K562 (cell line): ENCODE measurements at regions not wholly inside any gene's neighbourhood (a gene's known extent, or its start where the extent isn't known, plus 50 kb on each side); places are given as distances from the start of the nearest gene placed in this dataset.

Source experiments
- CBFA2T2 ChIP-seq: fragments of 450-650 bp; conservative IDR thresholded peaks from 2 replicates; pipeline ENCODE4 v1.6.1; 2017; ENCODE audit warnings: mild to moderate bottlenecking
- CTBP1 ChIP-seq: fragments of 450-650 bp; IDR thresholded peaks from 2 replicates; pipeline ENCODE4 v1.6.1; 2016; ENCODE audit warnings: borderline replicate concordance
- DPF2 ChIP-seq: fragments of 450-650 bp; IDR thresholded peaks from 2 replicates; pipeline ENCODE4 v1.6.1; 2016
- FOXJ3 ChIP-seq: sonication (generic); formaldehyde crosslinking; IDR thresholded peaks from 2 replicates; pipeline ENCODE4 v1.4.0; 2020; ENCODE audit warnings: mild to moderate bottlenecking, missing genetic modification reagents
- LARP7 ChIP-seq: fragments of 450-650 bp; IDR thresholded peaks from 2 replicates; pipeline ENCODE4 v1.6.1; 2016
- MAZ ChIP-seq, 2 experiments: fragments of 450-650 bp in 1 of 2; sonication (generic) in 1 of 2; formaldehyde crosslinking; IDR thresholded peaks in 1 of 2; conservative IDR thresholded peaks in 1 of 2; 2 replicates each; pipeline versions ENCODE4 v1.4.0 to v1.5.0; 2020; ENCODE audit warnings: mild to moderate bottlenecking in 1 of 2, missing genetic modification reagents in 1 of 2
- MTA3 ChIP-seq: fragments of 450-650 bp; formaldehyde crosslinking; IDR thresholded peaks from 2 replicates; pipeline ENCODE4 v1.6.1; 2017; ENCODE audit warnings: mild to moderate bottlenecking, borderline replicate concordance
- MYNN ChIP-seq, 2 experiments: sonication (generic); formaldehyde crosslinking in 1 of 2; IDR thresholded peaks; 2 replicates each; pipeline versions ENCODE4 v1.5.0 to v1.6.1; 2016 to 2020; ENCODE audit warnings: antibody characterized with exemption in 1 of 2, missing genetic modification reagents in 1 of 2
- PHF20 ChIP-seq: fragments of 450-650 bp; IDR thresholded peaks from 2 replicates; pipeline ENCODE4 v1.6.1; 2018; ENCODE audit not compliant: partially characterized antibody
- POLR2AphosphoS5 ChIP-seq: IDR thresholded peaks from 2 replicates; pipeline ENCODE4 v1.6.1; 2011; ENCODE audit warnings: mild to moderate bottlenecking, low read depth, low read length, moderate library complexity; ENCODE audit not compliant: control insufficient read depth, insufficient read depth
- POU5F1 ChIP-seq: fragments of 150-350 bp; IDR thresholded peaks from 2 replicates; pipeline ENCODE4 v1.6.1; 2014; ENCODE audit warnings: borderline replicate concordance, low read length, low read depth, mild to moderate bottlenecking; ENCODE audit not compliant: partially characterized antibody
- RAD51 ChIP-seq: fragments of 450-650 bp; IDR thresholded peaks from 2 replicates; pipeline ENCODE4 v1.7.1; 2016; ENCODE audit warnings: low read depth, mild to moderate bottlenecking, borderline replicate concordance
- RBM17 ChIP-seq: fragments of 200-400 bp; formaldehyde crosslinking; IDR thresholded peaks from 2 replicates; pipeline ENCODE4 v1.6.1; 2017; ENCODE audit warnings: low read depth, mild to moderate bottlenecking, low read length, borderline replicate concordance
- RCOR1 ChIP-seq, 2 experiments: IDR thresholded peaks; 2 replicates each; pipeline ENCODE4 v1.6.1; 2012; ENCODE audit warnings: low read depth in 2 of 2, low read length in 2 of 2, borderline replicate concordance in 1 of 2, improper control_type of control experiment in 1 of 2
- SAFB2 ChIP-seq: fragments of 200-400 bp; formaldehyde crosslinking; IDR thresholded peaks from 2 replicates; pipeline ENCODE4 v1.6.1; 2018; ENCODE audit warnings: borderline replicate concordance, low read length, low read depth, moderate library complexity; ENCODE audit not compliant: severe bottlenecking
- SMAD1 ChIP-seq: fragments of 150-350 bp; IDR thresholded peaks from 2 replicates; pipeline ENCODE4 v1.6.1; 2014; ENCODE audit warnings: low read length, low read depth; ENCODE audit not compliant: partially characterized antibody
- ZC3H11A ChIP-seq: IDR thresholded peaks from 2 replicates; pipeline ENCODE4 v1.6.1; 2012; ENCODE audit warnings: low read depth, low read length, improper control_type of control experiment
- ZC3H4 ChIP-seq: sonication (generic); formaldehyde crosslinking; IDR thresholded peaks from 2 replicates; pipeline ENCODE4 v1.9.0; 2021; ENCODE audit warnings: missing genetic modification reagents, borderline replicate concordance
- ZNF764 ChIP-seq: fragments of 250-450 bp; sonication (Bioruptor Pico); IDR thresholded peaks from 2 replicates; pipeline ENCODE4 v1.4.0; 2020; ENCODE audit warnings: low read depth, mild to moderate bottlenecking, moderate library complexity
- ZZZ3 ChIP-seq: fragments of 450-650 bp; IDR thresholded peaks from 2 replicates; pipeline ENCODE4 v1.6.1; 2016; ENCODE audit warnings: antibody characterized with exemption, mild to moderate bottlenecking, moderate library complexity
- TF ChIP-seq, protein P1 (sequence below): sonication (generic); formaldehyde crosslinking; IDR thresholded peaks from 2 replicates; pipeline ENCODE4 v1.8.1; 2022; ENCODE audit warnings: missing genetic modification reagents
- TF ChIP-seq, protein P2 (sequence below): sonication (generic); formaldehyde crosslinking; IDR thresholded peaks from 2 replicates; pipeline ENCODE4 v1.8.0; 2022; ENCODE audit warnings: mild to moderate bottlenecking, missing genetic modification reagents
- TF ChIP-seq, protein P3 (sequence below): fragments of 450-650 bp; IDR thresholded peaks from 2 replicates; pipeline ENCODE4 v1.6.1; 2014; ENCODE audit warnings: low read depth, mild to moderate bottlenecking, moderate library complexity, borderline replicate concordance

DNA sequence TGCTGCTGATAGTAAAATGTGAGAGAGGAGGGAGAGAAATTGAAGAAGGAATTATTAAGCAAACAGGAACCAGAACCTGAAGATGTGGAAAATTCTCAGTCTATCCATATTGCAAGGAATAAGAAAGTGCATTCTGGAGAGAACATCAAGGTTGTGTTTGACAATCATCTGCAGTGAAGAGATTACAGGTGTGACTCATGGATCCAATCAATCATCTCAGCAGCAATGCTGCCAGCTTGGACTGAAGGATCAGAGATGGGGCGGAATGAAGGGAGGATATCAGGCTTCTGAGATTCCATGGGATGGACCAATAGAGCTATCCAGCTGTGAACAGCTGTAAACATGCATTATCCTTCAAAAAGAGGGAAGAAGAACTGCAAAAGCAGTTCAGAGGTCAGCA lies 247.3 kb downstream of the LPIN1 start (continued):
- TF ChIP-seq, protein P1, sequence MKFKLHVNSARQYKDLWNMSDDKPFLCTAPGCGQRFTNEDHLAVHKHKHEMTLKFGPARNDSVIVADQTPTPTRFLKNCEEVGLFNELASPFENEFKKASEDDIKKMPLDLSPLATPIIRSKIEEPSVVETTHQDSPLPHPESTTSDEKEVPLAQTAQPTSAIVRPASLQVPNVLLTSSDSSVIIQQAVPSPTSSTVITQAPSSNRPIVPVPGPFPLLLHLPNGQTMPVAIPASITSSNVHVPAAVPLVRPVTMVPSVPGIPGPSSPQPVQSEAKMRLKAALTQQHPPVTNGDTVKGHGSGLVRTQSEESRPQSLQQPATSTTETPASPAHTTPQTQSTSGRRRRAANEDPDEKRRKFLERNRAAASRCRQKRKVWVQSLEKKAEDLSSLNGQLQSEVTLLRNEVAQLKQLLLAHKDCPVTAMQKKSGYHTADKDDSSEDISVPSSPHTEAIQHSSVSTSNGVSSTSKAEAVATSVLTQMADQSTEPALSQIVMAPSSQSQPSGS (CRISPR knock-in tag) = no peak
- TF ChIP-seq, protein P2, sequence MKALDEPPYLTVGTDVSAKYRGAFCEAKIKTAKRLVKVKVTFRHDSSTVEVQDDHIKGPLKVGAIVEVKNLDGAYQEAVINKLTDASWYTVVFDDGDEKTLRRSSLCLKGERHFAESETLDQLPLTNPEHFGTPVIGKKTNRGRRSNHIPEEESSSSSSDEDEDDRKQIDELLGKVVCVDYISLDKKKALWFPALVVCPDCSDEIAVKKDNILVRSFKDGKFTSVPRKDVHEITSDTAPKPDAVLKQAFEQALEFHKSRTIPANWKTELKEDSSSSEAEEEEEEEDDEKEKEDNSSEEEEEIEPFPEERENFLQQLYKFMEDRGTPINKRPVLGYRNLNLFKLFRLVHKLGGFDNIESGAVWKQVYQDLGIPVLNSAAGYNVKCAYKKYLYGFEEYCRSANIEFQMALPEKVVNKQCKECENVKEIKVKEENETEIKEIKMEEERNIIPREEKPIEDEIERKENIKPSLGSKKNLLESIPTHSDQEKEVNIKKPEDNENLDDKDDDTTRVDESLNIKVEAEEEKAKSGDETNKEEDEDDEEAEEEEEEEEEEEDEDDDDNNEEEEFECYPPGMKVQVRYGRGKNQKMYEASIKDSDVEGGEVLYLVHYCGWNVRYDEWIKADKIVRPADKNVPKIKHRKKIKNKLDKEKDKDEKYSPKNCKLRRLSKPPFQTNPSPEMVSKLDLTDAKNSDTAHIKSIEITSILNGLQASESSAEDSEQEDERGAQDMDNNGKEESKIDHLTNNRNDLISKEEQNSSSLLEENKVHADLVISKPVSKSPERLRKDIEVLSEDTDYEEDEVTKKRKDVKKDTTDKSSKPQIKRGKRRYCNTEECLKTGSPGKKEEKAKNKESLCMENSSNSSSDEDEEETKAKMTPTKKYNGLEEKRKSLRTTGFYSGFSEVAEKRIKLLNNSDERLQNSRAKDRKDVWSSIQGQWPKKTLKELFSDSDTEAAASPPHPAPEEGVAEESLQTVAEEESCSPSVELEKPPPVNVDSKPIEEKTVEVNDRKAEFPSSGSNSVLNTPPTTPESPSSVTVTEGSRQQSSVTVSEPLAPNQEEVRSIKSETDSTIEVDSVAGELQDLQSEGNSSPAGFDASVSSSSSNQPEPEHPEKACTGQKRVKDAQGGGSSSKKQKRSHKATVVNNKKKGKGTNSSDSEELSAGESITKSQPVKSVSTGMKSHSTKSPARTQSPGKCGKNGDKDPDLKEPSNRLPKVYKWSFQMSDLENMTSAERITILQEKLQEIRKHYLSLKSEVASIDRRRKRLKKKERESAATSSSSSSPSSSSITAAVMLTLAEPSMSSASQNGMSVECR (CRISPR knock-in tag) = no peak
- TF ChIP-seq MYNN (IDR thresholded peaks at IDR 0.05) (no peak), MYNN (CRISPR knock-in tag; IDR thresholded peaks at IDR 0.05) (no peak), MTA3 (no peak), CTBP1 (peak; percentile 59; the same call in 1 of the 2 replicates), POU5F1 (no peak), SAFB2 (no peak), FOXJ3 (CRISPR knock-in tag) (no peak), RBM17 (no peak), LARP7 (no peak), DPF2 (peak; percentile 72), PHF20 (no peak), RAD51 (no peak), POLR2AphosphoS5 (0 out of 2 replicates have a peak, but pooled peaks have one; percentile 23), ZC3H11A (no peak), ZC3H4 (CRISPR knock-in tag) (no peak), ZNF764 (CRISPR knock-in tag) (no peak), ZZZ3 (no peak), CBFA2T2 (peak; percentile 50; the same call in 1 of the 2 replicates), MAZ (CRISPR knock-in tag; conservative IDR thresholded peaks at IDR 0.05 in 1 of 2, IDR thresholded peaks at IDR 0.05 in 1 of 2) (no peak), RCOR1 (IDR thresholded peaks at IDR 0.05; ENCODE audit: borderline replicate concordance in 1 of 2, low read depth in 2 of 2, low read length in 2 of 2) (peak in 1 of 2 experiments; percentile 42; a peak in 1 of 4 replicates), SMAD1 (no peak)
- TF ChIP-seq, protein P3, sequence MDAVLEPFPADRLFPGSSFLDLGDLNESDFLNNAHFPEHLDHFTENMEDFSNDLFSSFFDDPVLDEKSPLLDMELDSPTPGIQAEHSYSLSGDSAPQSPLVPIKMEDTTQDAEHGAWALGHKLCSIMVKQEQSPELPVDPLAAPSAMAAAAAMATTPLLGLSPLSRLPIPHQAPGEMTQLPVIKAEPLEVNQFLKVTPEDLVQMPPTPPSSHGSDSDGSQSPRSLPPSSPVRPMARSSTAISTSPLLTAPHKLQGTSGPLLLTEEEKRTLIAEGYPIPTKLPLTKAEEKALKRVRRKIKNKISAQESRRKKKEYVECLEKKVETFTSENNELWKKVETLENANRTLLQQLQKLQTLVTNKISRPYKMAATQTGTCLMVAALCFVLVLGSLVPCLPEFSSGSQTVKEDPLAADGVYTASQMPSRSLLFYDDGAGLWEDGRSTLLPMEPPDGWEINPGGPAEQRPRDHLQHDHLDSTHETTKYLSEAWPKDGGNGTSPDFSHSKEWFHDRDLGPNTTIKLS = no peak
